Caco-2 (cell line): ENCODE measurements at regions not wholly inside any gene's neighbourhood (a gene's known extent, or its start where the extent isn't known, plus 50 kb on each side); places are given as distances from the start of the nearest gene placed in this dataset.

Source experiments
- BruUV-seq: library from RNA; stranded (reverse); fragments of 400-500 nt; replicated peaks from 2 replicates; lab custom pipeline; 2021; lab: Mats Ljungman, UMichigan
- CTCF ChIA-PET: fragments of 300-600 bp; sonication (Branson Sonifier 250); formaldehyde crosslinking; loops from one replicate; lab custom pipeline; 2022; ENCODE audit warnings: antibody characterized with exemption; lab: Charles Lee
- POLR2A ChIA-PET: fragments of 300-600 bp; sonication (Branson Sonifier 250); formaldehyde crosslinking; loops from one replicate; lab custom pipeline; 2022; ENCODE audit warnings: antibody characterized with exemption; lab: Charles Lee
- DNase-seq, 2 experiments: peaks; one replicate each; pipeline versions ENCODE4 v3.0.0 to v3.0.0-alpha.2; 2020 to 2022
- H3K27me3 ChIP-seq: replicated peaks from 2 replicates; pipeline ENCODE4 v1.6.0; 2011; ENCODE audit warnings: low read length; ENCODE audit not compliant: control insufficient read depth, insufficient read depth
- H3K36me3 ChIP-seq: 2 replicates; pipeline ENCODE4 v1.5.1; 2011; ENCODE audit warnings: low read length; ENCODE audit not compliant: control insufficient read depth, insufficient read depth
- H3K4me1 ChIP-seq: fragments of 250-450 bp; sonication (Bioruptor Pico); 2 replicates; pipeline ENCODE4 v1.5.1; 2020; ENCODE audit warnings: mild to moderate bottlenecking
- H3K4me3 ChIP-seq: 2 replicates; pipeline ENCODE4 v1.5.1; 2011; ENCODE audit warnings: low read depth, mild to moderate bottlenecking, control low read depth, low read length
- H3K9me3 ChIP-seq: fragments of 250-450 bp; sonication (Bioruptor Pico); 2 replicates; pipeline ENCODE4 v1.5.1; 2020; ENCODE audit warnings: mild to moderate bottlenecking, moderate library complexity
- H3K27ac Mint-ChIP-seq: one replicate; pipeline ENCODE4 v1.8.0; 2022; ENCODE audit warnings: mixed read lengths; ENCODE audit not compliant: unreplicated experiment
- H3K27me3 Mint-ChIP-seq: one replicate; pipeline ENCODE4 v1.8.0; 2022; ENCODE audit warnings: mixed read lengths; ENCODE audit not compliant: insufficient read depth, unreplicated experiment
- H3K36me3 Mint-ChIP-seq: one replicate; pipeline ENCODE4 v1.8.0; 2022; ENCODE audit warnings: mild to moderate bottlenecking, mixed read lengths; ENCODE audit not compliant: insufficient read depth, unreplicated experiment
- H3K4me1 Mint-ChIP-seq: one replicate; pipeline ENCODE4 v1.8.0; 2022; ENCODE audit warnings: low read depth, mixed read lengths; ENCODE audit not compliant: unreplicated experiment
- H3K4me3 Mint-ChIP-seq: one replicate; pipeline ENCODE4 v1.8.0; 2022; ENCODE audit warnings: mild to moderate bottlenecking, moderate library complexity, mixed read lengths; ENCODE audit not compliant: unreplicated experiment
- H3K9me3 Mint-ChIP-seq: one replicate; pipeline ENCODE4 v1.8.0; 2022; ENCODE audit warnings: mixed read lengths; ENCODE audit not compliant: unreplicated experiment
- CTCF ChIP-seq, 2 experiments: fragments of 200-600 bp in 1 of 2; IDR thresholded peaks; 1 replicate in 1 of 2; 2 replicates in 1 of 2; pipeline versions ENCODE4 v1.5.1 to v1.8.0; 2011 to 2022; ENCODE audit warnings: antibody characterized with exemption in 1 of 2, control low read depth in 1 of 2, inconsistent platforms in 1 of 2, low read depth in 1 of 2, low read length in 1 of 2, mild to moderate bottlenecking in 1 of 2, moderate library complexity in 1 of 2; ENCODE audit not compliant: insufficient read depth in 1 of 2, severe bottlenecking in 1 of 2, unreplicated experiment in 1 of 2
- intact Hi-C: fragments of 100-400 bp; cut with micrococcal nuclease; formaldehyde crosslinking; loops from one replicate; pipeline ENCODE4 v1.10.0; 2022; ENCODE audit not compliant: unreplicated experiment

GRCh38 chr1:36743286-36744005 is 260.7 kb upstream of the CSF3R start:
- H3K4me3 ChIP-seq: no peak overlapping the region
- H3K36me3 Mint-ChIP-seq: no peaks in the 10 kb centered on the region
- no peak for DNase-seq
- ChIA-PET POLR2A (no interaction called here), CTCF (no interaction called here)
- H3K27me3 ChIP-seq: no peaks in the 10 kb centered on the region
- no peaks in the 10 kb centered on the region for H3K36me3 ChIP-seq
- H3K4me1 Mint-ChIP-seq: no peaks in the 10 kb centered on the region
- no TSS peak for BruUV-seq
- no peak for TF ChIP-seq CTCF (IDR thresholded peaks at IDR 0.05; ENCODE audit: insufficient read depth in 1 of 2, low read depth in 1 of 2, low read length in 1 of 2, severe bottlenecking in 1 of 2, unreplicated experiment in 1 of 2)
- peaks cover 8% of the 10 kb centered on the region for H3K27me3 Mint-ChIP-seq
- peaks cover 5% of the 10 kb centered on the region for H3K9me3 Mint-ChIP-seq
- H3K27ac Mint-ChIP-seq: no peak overlapping the region
- intact Hi-C loops: no loop called here
- H3K4me3 Mint-ChIP-seq: no peak overlapping the region
- no peaks in the 10 kb centered on the region for H3K4me1 ChIP-seq
- no peaks in the 10 kb centered on the region for H3K9me3 ChIP-seq

GRCh38 chr1:36741066-36741465 is 258.4 kb upstream of the CSF3R start:
- CTCF ChIA-PET: no interaction called here
- H3K36me3 ChIP-seq: no peaks in the 10 kb centered on the region
- H3K27ac Mint-ChIP-seq: no peak overlapping the region
- POLR2A ChIA-PET: no interaction called here
- H3K4me1 ChIP-seq: no peaks in the 10 kb centered on the region
- H3K27me3 ChIP-seq: no peaks in the 10 kb centered on the region
- no peak overlapping the region for H3K4me3 ChIP-seq
- no peaks in the 10 kb centered on the region for H3K9me3 ChIP-seq
- no peaks in the 10 kb centered on the region for H3K36me3 Mint-ChIP-seq
- no peak overlapping the region for H3K4me3 Mint-ChIP-seq
- H3K9me3 Mint-ChIP-seq: peaks cover 5% of the 10 kb centered on the region
- peaks cover 19% of the 10 kb centered on the region for H3K27me3 Mint-ChIP-seq
- BruUV-seq: no TSS peak
- TF ChIP-seq CTCF (IDR thresholded peaks at IDR 0.05; ENCODE audit: insufficient read depth in 1 of 2, low read depth in 1 of 2, low read length in 1 of 2, severe bottlenecking in 1 of 2, unreplicated experiment in 1 of 2): no peak
- no peaks in the 10 kb centered on the region for H3K4me1 Mint-ChIP-seq
- intact Hi-C loops: no loop called here
- DNase-seq: no peak

DNA sequence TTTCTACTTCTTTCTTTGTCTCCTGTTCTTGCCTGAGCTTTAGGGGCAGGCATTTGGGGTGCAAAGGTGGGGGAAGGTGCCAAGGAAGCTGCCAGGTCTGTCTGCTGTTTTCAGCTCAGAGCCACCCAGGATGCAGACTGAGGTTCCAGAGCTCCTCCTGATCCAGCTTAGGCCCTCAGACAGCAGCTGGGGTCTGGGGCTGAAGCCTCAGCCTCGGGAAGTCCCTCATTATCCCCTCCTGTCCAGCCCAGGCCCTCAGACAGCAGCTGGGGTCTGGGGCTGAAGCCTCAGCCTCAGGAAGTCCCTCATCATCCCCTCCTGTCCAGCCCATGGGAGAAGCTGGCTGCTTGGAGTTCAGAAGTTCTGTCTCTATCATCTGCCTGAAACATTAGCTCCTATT is 257.7 kb upstream of the CSF3R start:
- ChIA-PET POLR2A (no interaction called here), CTCF (no interaction called here)
- no peak for TF ChIP-seq CTCF (IDR thresholded peaks at IDR 0.05; ENCODE audit: insufficient read depth in 1 of 2, low read depth in 1 of 2, low read length in 1 of 2, severe bottlenecking in 1 of 2, unreplicated experiment in 1 of 2)
- Mint-ChIP-seq H3K27me3 (peaks cover 21% of the 10 kb centered on the region), H3K36me3 (no peaks in the 10 kb centered on the region), H3K4me3 (no peak overlapping the region), H3K9me3 (peaks cover 5% of the 10 kb centered on the region), H3K27ac (no peak overlapping the region), H3K4me1 (no peaks in the 10 kb centered on the region)
- Histone ChIP-seq H3K9me3 (no peaks in the 10 kb centered on the region), H3K4me3 (no peak overlapping the region), H3K4me1 (no peaks in the 10 kb centered on the region), H3K36me3 (no peaks in the 10 kb centered on the region), H3K27me3 (no peaks in the 10 kb centered on the region)
- DNase-seq: no peak
- intact Hi-C loops: no loop called here
- no TSS peak for BruUV-seq
